ENCODE measurements at regions not wholly inside any gene's neighbourhood (a gene's known extent, or its start where the extent isn't known, plus 50 kb on each side); places are given as distances from the start of the nearest gene placed in this dataset.
A peak's percentile ranks its signal among the peaks of the same experiment; 100 is the strongest.

DNA sequence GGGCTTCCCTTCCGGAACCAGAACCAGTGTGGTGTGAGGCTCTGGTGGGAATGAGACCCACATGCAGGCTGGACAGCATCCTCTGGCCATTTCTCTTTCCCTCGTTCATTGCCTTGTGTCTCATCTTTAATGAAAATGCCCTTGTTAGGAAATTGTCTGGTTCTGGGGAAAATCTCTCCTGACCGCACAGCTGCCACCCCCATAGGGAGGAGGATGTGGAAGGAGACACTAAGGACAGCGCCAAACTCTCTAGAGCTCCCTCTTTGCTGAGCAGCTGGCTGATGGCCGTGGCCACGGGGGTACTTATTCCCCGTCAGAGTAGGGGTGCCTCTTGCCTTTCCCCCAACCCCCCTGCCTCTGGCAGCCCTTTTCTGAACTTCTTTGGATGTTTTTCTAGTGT lies 297.6 kb upstream of the C2CD4B start:
- no peak overlapping the region for H3K4me3 ChIP-seq (ENCODE audit: low read length)
- 100% methylated on average over 1 of the region's 7 CpGs for WGBS (ENCODE audit: insufficient coverage, low lambda C conversion rate)

DNA sequence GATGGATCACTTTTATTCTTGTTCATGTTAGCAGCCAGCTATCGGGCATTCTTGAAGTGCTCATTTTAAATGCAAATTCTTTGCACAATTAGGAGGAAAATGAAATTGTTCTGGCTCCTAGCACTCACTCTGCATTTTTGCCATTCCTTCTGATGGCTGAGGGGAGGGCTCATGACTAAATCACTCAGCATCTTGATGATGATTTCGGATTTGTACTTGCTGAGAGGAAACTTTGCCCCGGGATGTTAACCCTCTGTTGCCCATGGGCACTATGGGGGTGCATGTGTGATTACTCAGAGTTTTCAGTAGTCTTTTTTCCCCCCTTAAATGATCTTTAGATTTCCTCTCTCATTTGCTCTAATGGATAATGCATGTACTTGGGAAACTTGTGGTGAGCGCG lies 299.6 kb upstream of the C2CD4B start:
- H3K36me3 ChIP-seq (ENCODE audit: control insufficient read depth, insufficient read depth, low read length) = no peaks in the 10 kb centered on the region
- H3K27ac ChIP-seq (ENCODE audit: low read length) = no peak overlapping the region
- no peak overlapping the region for H3K4me3 ChIP-seq (ENCODE audit: low read length)
- 89% methylated on average over 3 of the region's 5 CpGs for WGBS (ENCODE audit: insufficient coverage, low lambda C conversion rate)
- DNase-seq = no peak
- no peaks in the 10 kb centered on the region for H3K4me1 ChIP-seq (ENCODE audit: control insufficient read depth, insufficient read depth, low read length)
- H3K27me3 ChIP-seq (ENCODE audit: control insufficient read depth, insufficient read depth, low read length) = no peaks in the 10 kb centered on the region
- no peaks in the 10 kb centered on the region for H3K9me3 ChIP-seq (ENCODE audit: control insufficient read depth, low read depth, low read length)

More for the DNA sequence above, 297.6 kb upstream of the C2CD4B start:
- H3K4me1 ChIP-seq (ENCODE audit: control insufficient read depth, insufficient read depth, low read length) = no peaks in the 10 kb centered on the region
- H3K9me3 ChIP-seq (ENCODE audit: control insufficient read depth, low read depth, low read length) = no peaks in the 10 kb centered on the region
- DNase-seq = no peak
- H3K27ac ChIP-seq (ENCODE audit: low read length) = no peak overlapping the region
- no peaks in the 10 kb centered on the region for H3K27me3 ChIP-seq (ENCODE audit: control insufficient read depth, insufficient read depth, low read length)
- no peaks in the 10 kb centered on the region for H3K36me3 ChIP-seq (ENCODE audit: control insufficient read depth, insufficient read depth, low read length)

DNA sequence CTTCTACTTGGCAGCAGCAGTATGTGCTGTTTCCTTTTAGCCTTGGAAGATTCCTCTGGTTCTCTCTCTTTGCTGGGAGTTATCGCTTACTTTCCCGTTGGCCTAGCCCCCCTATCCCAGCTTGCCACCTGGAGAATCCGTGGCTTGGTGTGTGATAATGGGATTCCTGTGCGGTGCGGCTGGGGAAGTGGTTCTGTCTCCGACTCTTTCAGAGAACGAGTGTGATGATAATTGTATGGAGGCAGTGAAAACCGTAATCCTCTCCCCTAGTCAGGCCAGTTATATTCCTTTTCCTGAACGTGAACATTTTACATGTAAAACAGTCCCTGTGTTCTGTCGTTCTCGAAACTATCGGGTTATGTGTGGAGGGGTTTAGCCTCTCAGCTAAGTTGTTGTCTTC lies 300.1 kb upstream of the C2CD4B start:
- no peak overlapping the region for H3K4me3 ChIP-seq (ENCODE audit: low read length)
- H3K27ac ChIP-seq (ENCODE audit: low read length) = no peak overlapping the region
- no peaks in the 10 kb centered on the region for H3K27me3 ChIP-seq (ENCODE audit: control insufficient read depth, insufficient read depth, low read length)

DNA sequence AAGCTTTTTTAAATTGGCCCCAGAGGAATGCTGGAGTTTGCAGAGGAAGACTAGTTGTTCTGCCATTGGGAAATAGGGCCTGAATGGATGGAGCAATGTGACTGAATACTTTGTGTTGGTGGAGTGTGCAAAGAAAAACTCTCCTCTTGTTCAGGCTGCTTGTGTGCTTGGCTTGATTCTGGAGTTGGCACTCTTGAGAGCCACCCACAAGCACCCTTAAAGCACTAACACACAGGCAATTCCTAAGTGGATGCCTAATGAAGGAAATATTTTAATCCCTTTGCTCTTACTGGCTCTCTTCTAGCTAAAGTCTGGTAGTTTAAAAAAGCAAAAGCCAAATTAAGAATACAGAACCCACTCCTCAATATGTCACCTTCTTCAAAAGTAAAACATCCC lies 304.4 kb upstream of the C2CD4B start:
- Histone ChIP-seq H3K27ac (ENCODE audit: low read length) (no peak overlapping the region), H3K4me1 (ENCODE audit: control insufficient read depth, insufficient read depth, low read length) (no peaks in the 10 kb centered on the region)

More for the DNA sequence above, 300.1 kb upstream of the C2CD4B start:
- H3K4me1 ChIP-seq (ENCODE audit: control insufficient read depth, insufficient read depth, low read length) = no peaks in the 10 kb centered on the region
- WGBS (ENCODE audit: insufficient coverage, low lambda C conversion rate) = 90% methylated on average over 4 of the region's 12 CpGs
- no peaks in the 10 kb centered on the region for H3K9me3 ChIP-seq (ENCODE audit: control insufficient read depth, low read depth, low read length)
- no peaks in the 10 kb centered on the region for H3K36me3 ChIP-seq (ENCODE audit: control insufficient read depth, insufficient read depth, low read length)
- DNase-seq = no peak

GRCh38 chr15:62469874-62470688 lies 305.0 kb upstream of the C2CD4B start:
- Histone ChIP-seq H3K9me3 (ENCODE audit: control insufficient read depth, low read depth, low read length) (no peaks in the 10 kb centered on the region), H3K27ac (ENCODE audit: low read length) (no peak overlapping the region), H3K27me3 (ENCODE audit: control insufficient read depth, insufficient read depth, low read length) (no peaks in the 10 kb centered on the region), H3K4me3 (ENCODE audit: low read length) (no peak overlapping the region), H3K4me1 (ENCODE audit: control insufficient read depth, insufficient read depth, low read length) (no peaks in the 10 kb centered on the region), H3K36me3 (ENCODE audit: control insufficient read depth, insufficient read depth, low read length) (no peaks in the 10 kb centered on the region)
- no peak for DNase-seq
- 100% methylated on average over 2 of the region's 11 CpGs for WGBS (ENCODE audit: insufficient coverage, low lambda C conversion rate)

More for the DNA sequence above, 304.4 kb upstream of the C2CD4B start:
- Histone ChIP-seq H3K4me3 (ENCODE audit: low read length) (no peak overlapping the region), H3K27me3 (ENCODE audit: control insufficient read depth, insufficient read depth, low read length) (no peaks in the 10 kb centered on the region), H3K9me3 (ENCODE audit: control insufficient read depth, low read depth, low read length) (no peaks in the 10 kb centered on the region), H3K36me3 (ENCODE audit: control insufficient read depth, insufficient read depth, low read length) (no peaks in the 10 kb centered on the region)
- DNase-seq = no peak

GRCh38 chr15:62472616-62473299 lies 307.7 kb upstream of the C2CD4B start:
- Histone ChIP-seq H3K4me3 (ENCODE audit: low read length) (no peak overlapping the region), H3K27me3 (ENCODE audit: control insufficient read depth, insufficient read depth, low read length) (no peaks in the 10 kb centered on the region), H3K4me1 (ENCODE audit: control insufficient read depth, insufficient read depth, low read length) (no peaks in the 10 kb centered on the region), H3K27ac (ENCODE audit: low read length) (no peak overlapping the region), H3K36me3 (ENCODE audit: control insufficient read depth, insufficient read depth, low read length) (no peaks in the 10 kb centered on the region), H3K9me3 (ENCODE audit: control insufficient read depth, low read depth, low read length) (no peaks in the 10 kb centered on the region)
- no CpG with 5 or more reads among the region's 6 CpGs for WGBS (ENCODE audit: insufficient coverage, low lambda C conversion rate)
- DNase-seq = peak in 1 of 2 donors; percentile 21

DNA sequence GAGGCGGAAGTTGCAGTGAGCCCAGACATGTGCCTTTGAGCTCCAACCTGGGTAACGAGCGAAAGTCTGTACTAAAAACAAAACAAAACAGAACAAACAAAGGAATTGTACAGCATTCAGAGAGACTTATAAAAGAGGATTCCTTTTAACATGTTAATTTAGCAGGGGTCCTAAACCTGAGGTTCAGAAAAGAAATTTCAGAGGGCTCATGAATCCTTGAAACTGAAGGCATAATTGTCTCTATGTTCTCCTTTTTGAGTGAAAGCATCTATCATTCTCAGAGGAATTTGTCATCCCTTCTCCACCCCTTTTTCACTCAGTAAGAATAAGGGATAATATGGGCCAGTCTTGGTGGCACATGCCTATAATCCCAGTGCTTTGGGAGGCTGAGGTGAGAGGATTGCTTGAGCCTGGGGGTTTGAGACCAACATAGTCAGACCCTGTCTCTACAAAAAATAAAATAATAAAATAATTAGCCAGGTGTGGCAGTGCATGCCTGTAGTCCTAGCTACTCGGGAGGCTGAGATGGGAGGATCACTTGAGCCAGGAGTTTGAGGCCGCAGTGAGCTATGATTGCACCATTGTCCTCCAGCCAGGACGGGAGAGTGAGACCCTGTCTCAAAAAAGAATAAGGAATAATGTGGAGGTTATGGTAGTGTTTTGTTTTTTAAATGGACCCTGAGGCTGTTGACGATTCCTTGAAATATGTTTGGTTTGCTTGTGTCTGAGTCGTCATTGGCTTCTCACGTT lies 309.1 kb upstream of the C2CD4B start:
- WGBS (ENCODE audit: insufficient coverage, low lambda C conversion rate) = 100% methylated on average over 4 of the region's 9 CpGs
- H3K4me3 ChIP-seq (ENCODE audit: low read length) = no peak overlapping the region
- H3K9me3 ChIP-seq (ENCODE audit: control insufficient read depth, low read depth, low read length) = no peaks in the 10 kb centered on the region
- no peak for DNase-seq
- no peaks in the 10 kb centered on the region for H3K4me1 ChIP-seq (ENCODE audit: control insufficient read depth, insufficient read depth, low read length)
- H3K27me3 ChIP-seq (ENCODE audit: control insufficient read depth, insufficient read depth, low read length) = no peaks in the 10 kb centered on the region
- H3K27ac ChIP-seq (ENCODE audit: low read length) = no peak overlapping the region
- no peaks in the 10 kb centered on the region for H3K36me3 ChIP-seq (ENCODE audit: control insufficient read depth, insufficient read depth, low read length)

DNA sequence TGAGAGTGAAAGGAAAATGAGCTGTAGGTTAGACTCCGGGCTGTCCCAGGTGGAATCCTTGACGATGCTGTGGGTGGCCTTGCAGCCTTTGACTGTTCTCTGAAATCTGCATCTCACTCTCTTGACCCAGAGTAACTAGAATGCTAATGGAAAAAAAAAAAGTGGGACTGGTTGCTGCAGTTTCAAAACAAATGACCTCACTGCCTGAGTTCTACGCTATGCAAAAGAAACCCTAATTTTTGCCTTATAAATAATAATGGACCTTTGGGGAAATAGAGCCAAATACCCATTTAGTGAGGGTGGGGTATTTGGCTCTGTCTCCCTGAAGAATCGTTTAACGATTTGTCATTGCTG lies 309.7 kb upstream of the C2CD4B start:
- Histone ChIP-seq H3K27ac (ENCODE audit: low read length) (no peak overlapping the region), H3K27me3 (ENCODE audit: control insufficient read depth, insufficient read depth, low read length) (no peaks in the 10 kb centered on the region), H3K36me3 (ENCODE audit: control insufficient read depth, insufficient read depth, low read length) (no peaks in the 10 kb centered on the region), H3K9me3 (ENCODE audit: control insufficient read depth, low read depth, low read length) (no peaks in the 10 kb centered on the region), H3K4me1 (ENCODE audit: control insufficient read depth, insufficient read depth, low read length) (no peaks in the 10 kb centered on the region), H3K4me3 (ENCODE audit: low read length) (no peak overlapping the region)
- no CpG with 5 or more reads among the region's 5 CpGs for WGBS (ENCODE audit: insufficient coverage, low lambda C conversion rate)
- no peak for DNase-seq

GRCh38 chr15:62475591-62475990 lies 310.5 kb upstream of the C2CD4B start:
- Histone ChIP-seq H3K27ac (ENCODE audit: low read length) (no peak overlapping the region), H3K36me3 (ENCODE audit: control insufficient read depth, insufficient read depth, low read length) (no peaks in the 10 kb centered on the region), H3K27me3 (ENCODE audit: control insufficient read depth, insufficient read depth, low read length) (no peaks in the 10 kb centered on the region), H3K9me3 (ENCODE audit: control insufficient read depth, low read depth, low read length) (no peaks in the 10 kb centered on the region), H3K4me3 (ENCODE audit: low read length) (no peak overlapping the region), H3K4me1 (ENCODE audit: control insufficient read depth, insufficient read depth, low read length) (no peaks in the 10 kb centered on the region)
- WGBS (ENCODE audit: insufficient coverage, low lambda C conversion rate) = no CpG with 5 or more reads among the region's 2 CpGs
- DNase-seq = no peak

DNA sequence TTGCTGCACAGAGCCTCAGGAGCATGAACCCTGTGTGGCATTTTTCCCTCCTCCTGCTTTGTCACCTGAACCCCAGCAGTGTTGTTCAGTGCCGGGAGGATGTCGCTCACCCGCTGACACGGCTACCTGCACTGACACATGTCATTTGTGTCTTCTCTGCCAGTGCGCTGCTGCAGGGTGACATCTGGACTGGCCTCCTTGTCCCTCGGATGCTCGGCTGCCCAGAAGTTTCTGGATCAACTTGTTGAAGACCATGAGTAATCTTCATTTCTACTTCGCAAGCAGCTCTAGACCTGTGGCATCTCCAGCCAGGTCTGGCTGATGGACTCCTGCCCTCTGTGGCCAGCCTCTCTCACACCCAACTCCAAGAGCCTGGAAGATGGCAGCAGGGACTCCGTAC lies 311.1 kb upstream of the C2CD4B start:
- no CpG with 5 or more reads among the region's 9 CpGs for WGBS (ENCODE audit: insufficient coverage, low lambda C conversion rate)
- no peaks in the 10 kb centered on the region for H3K27me3 ChIP-seq (ENCODE audit: control insufficient read depth, insufficient read depth, low read length)
- H3K4me1 ChIP-seq (ENCODE audit: control insufficient read depth, insufficient read depth, low read length) = no peaks in the 10 kb centered on the region

More for the DNA sequence above, 311.1 kb upstream of the C2CD4B start:
- Histone ChIP-seq H3K9me3 (ENCODE audit: control insufficient read depth, low read depth, low read length) (no peaks in the 10 kb centered on the region), H3K36me3 (ENCODE audit: control insufficient read depth, insufficient read depth, low read length) (no peaks in the 10 kb centered on the region), H3K27ac (ENCODE audit: low read length) (no peak overlapping the region), H3K4me3 (ENCODE audit: low read length) (no peak overlapping the region)
- no peak for DNase-seq
